Upper lobe of left lung (tissue), 6 donors: ENCODE measurements at regions not wholly inside any gene's neighbourhood (a gene's known extent, or its start where the extent isn't known, plus 50 kb on each side); places are given as distances from the start of the nearest gene placed in this dataset.

Experiments used
- ATAC-seq, 2 donors: fragments of 200-7000 bp; cut with Tn5 transposase; one replicate each; pipeline ENCODE4 v1.9.1; 2022; ENCODE audit warnings: mild to moderate bottlenecking in 2 of 2, moderate library complexity in 2 of 2; ENCODE audit not compliant: low FRiP score in 2 of 2
- DNase-seq, 2 donors: peaks; one replicate each; pipeline ENCODE4 v3.0.0-alpha.2; 2019 to 2020
- H3K27ac ChIP-seq, 4 donors: fragments of 200-600 bp; sonication (generic); one replicate each; pipeline ENCODE4 v1.5.1; 2016 to 2019
- H3K27me3 ChIP-seq, 4 donors: fragments of 200-600 bp; sonication (generic); one replicate each; pipeline ENCODE4 v1.5.1; 2017 to 2019
- H3K36me3 ChIP-seq, 4 donors: fragments of 200-600 bp; sonication (generic); one replicate each; pipeline ENCODE4 v1.5.1; 2016 to 2019
- H3K4me1 ChIP-seq, 4 donors: fragments of 200-600 bp; sonication (generic); one replicate each; pipeline ENCODE4 v1.5.1; 2018 to 2019
- H3K4me3 ChIP-seq, 4 donors: fragments of 200-600 bp; sonication (generic); one replicate each; pipeline ENCODE4 v1.5.1; 2017 to 2019; ENCODE audit warnings: mild to moderate bottlenecking in 2 of 4, moderate library complexity in 1 of 4
- H3K9me3 ChIP-seq, 4 donors: fragments of 200-600 bp; sonication (generic); one replicate each; pipeline ENCODE4 v1.5.1; 2018 to 2019
- CTCF ChIP-seq, 6 experiments: fragments of 450-650 bp in 4 of 6; fragments of 200-600 bp in 2 of 6; sonication (generic) in 2 of 6; IDR thresholded peaks; one replicate each; pipeline ENCODE4 v1.5.1; 2016 to 2019; ENCODE audit warnings: antibody characterized with exemption in 6 of 6
- EP300 ChIP-seq, 4 donors: sonication (generic); formaldehyde crosslinking; IDR thresholded peaks; one replicate each; pipeline ENCODE4 v1.5.1; 2017; ENCODE audit warnings: antibody characterized with exemption in 4 of 4, control low read depth in 2 of 4
- POLR2A ChIP-seq, 4 donors: fragments of 450-650 bp; IDR thresholded peaks; one replicate each; pipeline ENCODE4 v1.5.1; 2016 to 2017; ENCODE audit warnings: antibody characterized with exemption in 4 of 4, mild to moderate bottlenecking in 2 of 4
- POLR2AphosphoS5 ChIP-seq, 2 donors: sonication (generic); formaldehyde crosslinking; IDR thresholded peaks; one replicate each; pipeline ENCODE4 v1.5.1; 2017; ENCODE audit warnings: antibody characterized with exemption in 2 of 2
- WGBS, 2 donors: methylation state at CpG; one replicate each; pipeline ENCODE4 v1.1.5; 2017 to 2018; 5-methylcytosine and 5-hydroxymethylcytosine counted together
- donor health status: DM: no; HTN: no; CAD: no; lungs with moderate emphysema.
- donor health status: DM: no; HTN: yes; CAD: no; lungs with severe emphysema.

GRCh38 chr22:35138521-35138920 lies 72.6 kb downstream of the ISX start:
- H3K36me3 ChIP-seq = no peaks in the 10 kb centered on the region
- ATAC-seq (no peak), DNase-seq (no peak)
- no peaks in the 10 kb centered on the region for H3K9me3 ChIP-seq
- no peaks in the 10 kb centered on the region for H3K27me3 ChIP-seq
- H3K27ac ChIP-seq = no peak overlapping the region
- 90 to 97% methylated on average over 5 of the region's 5 CpGs for WGBS, 2 donors
- no peak overlapping the region for H3K4me3 ChIP-seq
- no peak for TF ChIP-seq POLR2A (IDR thresholded peaks at IDR 0.05)
- TF ChIP-seq CTCF (IDR thresholded peaks at IDR 0.05) = no peak
- no peak for TF ChIP-seq EP300 (IDR thresholded peaks at IDR 0.05)
- TF ChIP-seq POLR2AphosphoS5 (IDR thresholded peaks at IDR 0.05) = no peak
- H3K4me1 ChIP-seq = no peaks in the 10 kb centered on the region

GRCh38 chr22:35140879-35141745 lies 75.2 kb downstream of the ISX start:
- ATAC-seq (no peak), DNase-seq (peak in 1 of 2 donors; percentile 15)
- H3K36me3 ChIP-seq = no peaks in the 10 kb centered on the region
- H3K27ac ChIP-seq = no peak overlapping the region
- 59 to 62% methylated on average over 9 to 12 of the region's 12 CpGs for WGBS, 2 donors
- no peak overlapping the region for H3K4me3 ChIP-seq
- H3K27me3 ChIP-seq = no peaks in the 10 kb centered on the region
- TF ChIP-seq EP300 (IDR thresholded peaks at IDR 0.05) = no peak
- TF ChIP-seq POLR2AphosphoS5 (IDR thresholded peaks at IDR 0.05) = no peak
- TF ChIP-seq POLR2A (IDR thresholded peaks at IDR 0.05) = no peak
- no peak for TF ChIP-seq CTCF (IDR thresholded peaks at IDR 0.05)
- no peaks in the 10 kb centered on the region for H3K9me3 ChIP-seq
- no peaks in the 10 kb centered on the region for H3K4me1 ChIP-seq

GRCh38 chr22:35148381-35148780 lies 82.4 kb downstream of the ISX start:
- H3K27ac ChIP-seq = no peak overlapping the region
- no peaks in the 10 kb centered on the region for H3K9me3 ChIP-seq
- no peaks in the 10 kb centered on the region for H3K36me3 ChIP-seq
- WGBS, 2 donors = 81 to 100% methylated on average over 2 of the region's 2 CpGs
- H3K4me1 ChIP-seq = peaks cover 0 to 4% (median 0%) of the 10 kb centered on the region in 4 donors
- ATAC-seq = no peak
- no peak for DNase-seq
- no peak overlapping the region for H3K4me3 ChIP-seq
- no peaks in the 10 kb centered on the region for H3K27me3 ChIP-seq
- TF ChIP-seq EP300 (IDR thresholded peaks at IDR 0.05) = no peak
- TF ChIP-seq POLR2AphosphoS5 (IDR thresholded peaks at IDR 0.05) = no peak
- no peak for TF ChIP-seq POLR2A (IDR thresholded peaks at IDR 0.05)
- TF ChIP-seq CTCF (IDR thresholded peaks at IDR 0.05) = no peak

- 83% methylated on average over 9 to 10 of the region's 10 CpGs for WGBS, 2 donors
- Histone ChIP-seq H3K4me1 (peaks cover 0 to 4% (median 0%) of the 10 kb centered on the region in 4 donors), H3K27me3 (no peaks in the 10 kb centered on the region), H3K36me3 (no peaks in the 10 kb centered on the region), H3K27ac (no peak overlapping the region), H3K9me3 (no peaks in the 10 kb centered on the region), H3K4me3 (no peak overlapping the region)
- no peak for ATAC-seq
- DNase-seq = no peak
- no peak for TF ChIP-seq EP300 (IDR thresholded peaks at IDR 0.05)
- TF ChIP-seq POLR2A (IDR thresholded peaks at IDR 0.05) = no peak
- no peak for TF ChIP-seq CTCF (IDR thresholded peaks at IDR 0.05)
- TF ChIP-seq POLR2AphosphoS5 (IDR thresholded peaks at IDR 0.05) = no peak
Observed at GRCh38 chr22:35148866-35149548, 83.0 kb downstream of the ISX start.
